Smooth muscle cell (in vitro differentiated cells): ENCODE measurements at regions not wholly inside any gene's neighbourhood (a gene's known extent, or its start where the extent isn't known, plus 50 kb on each side); places are given as distances from the start of the nearest gene placed in this dataset.
"Not testable (repeated sequence)": the region's sequence is repeated elsewhere in the genome, so short reads cannot be mapped to it uniquely, and the experiment has no call there.

ENCODE experiments used
- DNase-seq: peaks from one replicate; lab custom pipeline; 2025; ENCODE audit not compliant: unreplicated experiment; lab: John Stamatoyannopoulos, UW
- H2AFZ ChIP-seq: fragments of 200-600 bp; sonication (generic); 2 replicates; pipeline ENCODE4 v1.6.0; 2016; ENCODE audit warnings: antibody characterized with exemption, low read depth, mild to moderate bottlenecking
- H3F3A ChIP-seq: fragments of 200-600 bp; sonication (generic); 2 replicates; pipeline ENCODE4 v1.6.0; 2017; ENCODE audit warnings: antibody characterized with exemption, low read depth
- H3K27ac ChIP-seq: fragments of 200-600 bp; sonication (generic); 2 replicates; pipeline ENCODE4 v1.5.1; 2016; ENCODE audit warnings: low read depth, mild to moderate bottlenecking
- H3K27me3 ChIP-seq: fragments of 200-600 bp; sonication (generic); 2 replicates; pipeline ENCODE4 v1.6.1; 2016; ENCODE audit warnings: low read depth, mild to moderate bottlenecking
- H3K36me3 ChIP-seq: fragments of 200-600 bp; sonication (generic); 2 replicates; pipeline ENCODE4 v1.5.1; 2016; ENCODE audit warnings: low read depth
- H3K4me1 ChIP-seq: fragments of 200-600 bp; sonication (generic); 2 replicates; pipeline ENCODE4 v1.5.1; 2016; ENCODE audit warnings: low read depth
- H3K4me2 ChIP-seq: fragments of 200-600 bp; sonication (generic); 2 replicates; pipeline ENCODE4 v1.6.0; 2016; ENCODE audit warnings: mild to moderate bottlenecking
- H3K4me3 ChIP-seq: fragments of 200-600 bp; sonication (generic); 2 replicates; pipeline ENCODE4 v1.5.1; 2016; ENCODE audit warnings: mild to moderate bottlenecking
- H3K79me2 ChIP-seq: fragments of 200-600 bp; sonication (generic); 2 replicates; pipeline ENCODE4 v1.6.0; 2016; ENCODE audit warnings: low read depth, mild to moderate bottlenecking
- H3K9ac ChIP-seq: fragments of 200-600 bp; sonication (generic); 2 replicates; pipeline ENCODE4 v1.6.0; 2016; ENCODE audit warnings: low read depth
- H3K9me3 ChIP-seq: fragments of 200-600 bp; sonication (generic); replicated peaks from 2 replicates; pipeline ENCODE4 v1.5.1; 2016; ENCODE audit warnings: low read depth
- H4K20me1 ChIP-seq: fragments of 200-600 bp; sonication (generic); 2 replicates; pipeline ENCODE4 v1.6.0; 2016; ENCODE audit warnings: low read depth
- WGBS: methylation state at CpG from one replicate; pipeline ENCODE4 v1.1.7; 2016; ENCODE audit warnings: low lambda C conversion rate; 5-methylcytosine and 5-hydroxymethylcytosine counted together
- TF ChIP-seq, protein P1 (sequence below): fragments of 200-600 bp; sonication (generic); IDR thresholded peaks from 2 replicates; pipeline ENCODE4 v1.5.1; 2017; ENCODE audit warnings: borderline replicate concordance, mild to moderate bottlenecking, antibody characterized with exemption; ENCODE audit not compliant: insufficient read depth, poor library complexity, severe bottlenecking

- WGBS: 42% methylated on average over 18 of the region's 18 CpGs
- not testable (repeated sequence) for H3F3A ChIP-seq, H3K27me3 ChIP-seq, H3K9me3 ChIP-seq, H3K36me3 ChIP-seq, H3K4me1 ChIP-seq, H4K20me1 ChIP-seq, H3K9ac ChIP-seq, H3K79me2 ChIP-seq, H2AFZ ChIP-seq, H3K4me3 ChIP-seq, DNase-seq
- peak overlapping the region; percentile 54 for H3K4me2 ChIP-seq
- H3K27ac ChIP-seq: peak overlapping the region; percentile 57
Observed at GRCh38 chr10:30695481-30696236, 66.1 kb upstream of the LYZL2 start.

GRCh38 chr10:30694518-30695228 is 65.1 kb upstream of the LYZL2 start:
- H2AFZ ChIP-seq: no peak overlapping the region
- TF ChIP-seq, protein P1, sequence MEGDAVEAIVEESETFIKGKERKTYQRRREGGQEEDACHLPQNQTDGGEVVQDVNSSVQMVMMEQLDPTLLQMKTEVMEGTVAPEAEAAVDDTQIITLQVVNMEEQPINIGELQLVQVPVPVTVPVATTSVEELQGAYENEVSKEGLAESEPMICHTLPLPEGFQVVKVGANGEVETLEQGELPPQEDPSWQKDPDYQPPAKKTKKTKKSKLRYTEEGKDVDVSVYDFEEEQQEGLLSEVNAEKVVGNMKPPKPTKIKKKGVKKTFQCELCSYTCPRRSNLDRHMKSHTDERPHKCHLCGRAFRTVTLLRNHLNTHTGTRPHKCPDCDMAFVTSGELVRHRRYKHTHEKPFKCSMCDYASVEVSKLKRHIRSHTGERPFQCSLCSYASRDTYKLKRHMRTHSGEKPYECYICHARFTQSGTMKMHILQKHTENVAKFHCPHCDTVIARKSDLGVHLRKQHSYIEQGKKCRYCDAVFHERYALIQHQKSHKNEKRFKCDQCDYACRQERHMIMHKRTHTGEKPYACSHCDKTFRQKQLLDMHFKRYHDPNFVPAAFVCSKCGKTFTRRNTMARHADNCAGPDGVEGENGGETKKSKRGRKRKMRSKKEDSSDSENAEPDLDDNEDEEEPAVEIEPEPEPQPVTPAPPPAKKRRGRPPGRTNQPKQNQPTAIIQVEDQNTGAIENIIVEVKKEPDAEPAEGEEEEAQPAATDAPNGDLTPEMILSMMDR: no peak
- no peaks in the 10 kb centered on the region for H4K20me1 ChIP-seq
- no peak overlapping the region for H3K4me2 ChIP-seq
- no peak for DNase-seq
- no peaks in the 10 kb centered on the region for H3F3A ChIP-seq
- H3K4me3 ChIP-seq: no peak overlapping the region
- no peaks in the 10 kb centered on the region for H3K9me3 ChIP-seq
- no peaks in the 10 kb centered on the region for H3K4me1 ChIP-seq
- H3K36me3 ChIP-seq: no peaks in the 10 kb centered on the region
- no peaks in the 10 kb centered on the region for H3K79me2 ChIP-seq
- no peaks in the 10 kb centered on the region for H3K27me3 ChIP-seq
- WGBS: 98% methylated on average over 6 of the region's 6 CpGs
- peak overlapping the region; percentile 57 for H3K27ac ChIP-seq
- no peak overlapping the region for H3K9ac ChIP-seq

- Histone ChIP-seq H3K79me2 (no peaks in the 10 kb centered on the region), H3K27me3 (peaks cover 4% of the 10 kb centered on the region), H3K4me3 (no peak overlapping the region), H2AFZ (no peak overlapping the region), H3K9me3 (no peaks in the 10 kb centered on the region), H3K4me2 (no peak overlapping the region), H4K20me1 (no peaks in the 10 kb centered on the region), H3K9ac (no peak overlapping the region), H3K36me3 (no peaks in the 10 kb centered on the region), H3K4me1 (no peaks in the 10 kb centered on the region), H3K27ac (no peak overlapping the region), H3F3A (no peaks in the 10 kb centered on the region)
- DNase-seq: no peak
- TF ChIP-seq, protein P1: no peak
- 86% methylated on average over 13 of the region's 13 CpGs for WGBS
Observed at GRCh38 chr10:30691639-30692015, 62.1 kb upstream of the LYZL2 start.

DNA sequence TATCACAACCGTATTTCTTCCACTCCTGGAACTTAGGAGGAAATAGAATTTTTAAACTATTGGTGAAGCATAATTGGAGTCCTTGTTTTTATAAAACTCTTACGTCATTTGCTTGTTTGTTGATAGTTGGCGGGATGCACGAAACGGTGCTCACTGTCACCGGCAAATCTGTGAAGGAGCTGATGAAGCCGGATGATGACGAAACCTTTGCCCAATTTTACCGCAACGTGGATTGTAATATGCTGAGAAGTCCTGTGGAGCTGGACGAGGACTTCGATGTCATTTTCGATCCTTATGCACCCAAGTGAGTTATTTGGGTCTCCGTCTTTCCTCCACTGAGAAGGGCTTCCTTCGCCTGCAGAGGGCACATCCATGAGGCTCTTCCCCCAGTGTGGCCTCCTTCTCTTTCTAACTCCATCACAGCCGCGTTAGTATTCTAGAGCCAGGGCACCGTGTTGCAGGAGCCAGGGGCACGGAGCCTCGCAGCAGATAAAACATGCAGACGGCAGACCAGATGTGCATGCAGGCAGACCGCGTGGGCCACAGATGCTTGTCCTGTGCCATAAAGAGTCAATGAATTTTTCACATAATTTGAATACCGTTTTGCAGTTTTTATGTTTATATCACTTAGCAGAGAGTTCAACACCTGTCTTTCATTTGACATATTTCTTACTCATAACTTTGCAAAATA is 61.5 kb upstream of the LYZL2 start:
- not testable (repeated sequence) for H4K20me1 ChIP-seq, DNase-seq, H3K4me2 ChIP-seq, H3K27me3 ChIP-seq, H3K36me3 ChIP-seq, H3K27ac ChIP-seq, H3K4me1 ChIP-seq, H3K4me3 ChIP-seq, H3K79me2 ChIP-seq, H2AFZ ChIP-seq, H3F3A ChIP-seq, H3K9me3 ChIP-seq, H3K9ac ChIP-seq
- WGBS: 91% methylated on average over 24 of the region's 24 CpGs
